Ovary (tissue), 3 donors: ENCODE measurements at regions not wholly inside any gene's neighbourhood (a gene's known extent, or its start where the extent isn't known, plus 50 kb on each side); places are given as distances from the start of the nearest gene placed in this dataset.

ENCODE experiments used
- EP300 ChIP-seq: sonication (generic); formaldehyde crosslinking; IDR thresholded peaks from one replicate; pipeline ENCODE4 v1.6.1; 2017; ENCODE audit warnings: antibody characterized with exemption
- TF ChIP-seq, protein P1 (sequence below), 3 donors: fragments of 450-650 bp in 2 of 3; fragments of 200-600 bp in 1 of 3; IDR thresholded peaks; one replicate each; pipeline versions ENCODE4 v1.5.1 to v1.8.0; 2016 to 2022; ENCODE audit warnings: antibody characterized with exemption in 3 of 3, mild to moderate bottlenecking in 1 of 3
- donor health status: DM: no; HTN: no; CAD: no.

DNA sequence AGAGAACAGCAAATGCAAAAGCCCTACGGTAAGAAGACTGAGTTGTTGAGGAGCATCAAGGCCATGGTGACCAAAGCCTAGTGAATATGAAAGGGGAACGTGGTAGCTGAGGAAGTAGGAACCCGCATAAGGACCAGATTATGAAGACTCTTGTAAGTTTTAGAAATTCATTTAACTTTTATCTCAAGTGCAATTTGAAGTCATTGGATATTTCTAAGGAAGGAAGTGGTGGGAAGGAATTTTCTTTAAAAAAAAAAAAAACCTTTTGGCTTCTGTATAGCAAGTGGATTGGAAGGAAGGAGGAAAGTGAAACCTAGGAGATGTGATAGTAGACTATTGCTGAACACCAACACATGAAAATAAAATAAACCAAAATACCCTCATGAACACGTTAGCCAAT, 119.0 kb downstream of the TNFSF18 start:
- TF ChIP-seq, protein P1, sequence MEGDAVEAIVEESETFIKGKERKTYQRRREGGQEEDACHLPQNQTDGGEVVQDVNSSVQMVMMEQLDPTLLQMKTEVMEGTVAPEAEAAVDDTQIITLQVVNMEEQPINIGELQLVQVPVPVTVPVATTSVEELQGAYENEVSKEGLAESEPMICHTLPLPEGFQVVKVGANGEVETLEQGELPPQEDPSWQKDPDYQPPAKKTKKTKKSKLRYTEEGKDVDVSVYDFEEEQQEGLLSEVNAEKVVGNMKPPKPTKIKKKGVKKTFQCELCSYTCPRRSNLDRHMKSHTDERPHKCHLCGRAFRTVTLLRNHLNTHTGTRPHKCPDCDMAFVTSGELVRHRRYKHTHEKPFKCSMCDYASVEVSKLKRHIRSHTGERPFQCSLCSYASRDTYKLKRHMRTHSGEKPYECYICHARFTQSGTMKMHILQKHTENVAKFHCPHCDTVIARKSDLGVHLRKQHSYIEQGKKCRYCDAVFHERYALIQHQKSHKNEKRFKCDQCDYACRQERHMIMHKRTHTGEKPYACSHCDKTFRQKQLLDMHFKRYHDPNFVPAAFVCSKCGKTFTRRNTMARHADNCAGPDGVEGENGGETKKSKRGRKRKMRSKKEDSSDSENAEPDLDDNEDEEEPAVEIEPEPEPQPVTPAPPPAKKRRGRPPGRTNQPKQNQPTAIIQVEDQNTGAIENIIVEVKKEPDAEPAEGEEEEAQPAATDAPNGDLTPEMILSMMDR (IDR thresholded peaks at IDR 0.05), result no peak
- no peak for TF ChIP-seq EP300
